ENCODE measurements at regions not wholly inside any gene's neighbourhood (a gene's known extent, or its start where the extent isn't known, plus 50 kb on each side); places are given as distances from the start of the nearest gene placed in this dataset.

- no peaks in the 10 kb centered on the region for H3K79me2 ChIP-seq (ENCODE audit: insufficient read depth, low read depth, low read length)
- no peak overlapping the region for H3K27ac ChIP-seq (ENCODE audit: low read depth, low read length, poor library complexity, severe bottlenecking)
- BruUV-seq (replicated peaks), result no TSS peak
- no peak overlapping the region for H2AFZ ChIP-seq (ENCODE audit: low read length)
- no peaks in the 10 kb centered on the region; the same call in 1 of the 2 replicates for H3K36me3 ChIP-seq (ENCODE audit: insufficient read depth, low read length)
- no peaks in the 10 kb centered on the region; the same call in 1 of the 2 replicates for H3K9me3 ChIP-seq (ENCODE audit: low read length)
- no peaks in the 10 kb centered on the region for H3K4me1 ChIP-seq (ENCODE audit: insufficient read depth, low read length, poor library complexity, severe bottlenecking)
- no peaks in the 10 kb centered on the region for H3K9me2 ChIP-seq (ENCODE audit: insufficient read depth, low read length)
- no peaks in the 10 kb centered on the region for H4K20me1 ChIP-seq (ENCODE audit: insufficient read depth, low read length)
- no peak for DNase-seq (ENCODE audit: low spot score)
- no peak for TF ChIP-seq EZH2phosphoT487 (IDR thresholded peaks at IDR 0.05; ENCODE audit: borderline replicate concordance, low read depth, low read length)
- no peak for TF ChIP-seq CTCF (conservative IDR thresholded peaks at IDR 0.05; ENCODE audit: low read length)
- no peak overlapping the region for H3K4me3 ChIP-seq (ENCODE audit: low read depth, low read length, poor library complexity, severe bottlenecking)
- intact Hi-C loops (cut with micrococcal nuclease; ENCODE audit: unreplicated experiment), result no loop called here
- H3K4me2 ChIP-seq (ENCODE audit: low read length), result no peak overlapping the region
- ChIA-PET CTCF (ENCODE audit: unreplicated experiment) (no interaction called here), POLR2A (interaction anchor here (1.8 kb wide), 1 partner anchor 8 kb away, joined by 13 read pairs; no protein-coding TSS in a partner anchor)
These were observed 148.1 kb upstream of the RUNX1 start for GRCh38 chr21:35197191-35197590.

- H3K9me2 ChIP-seq (ENCODE audit: insufficient read depth, low read length), result no peaks in the 10 kb centered on the region
- no peak overlapping the region for H2AFZ ChIP-seq (ENCODE audit: low read length)
- ChIA-PET CTCF (ENCODE audit: unreplicated experiment) (no interaction called here), POLR2A (interaction anchor here (1.8 kb wide), 1 partner anchor 9 kb away, joined by 13 read pairs; no protein-coding TSS in a partner anchor)
- H4K20me1 ChIP-seq (ENCODE audit: insufficient read depth, low read length), result no peaks in the 10 kb centered on the region
- H3K9me3 ChIP-seq (ENCODE audit: low read length), result no peaks in the 10 kb centered on the region; the same call in 1 of the 2 replicates
- H3K79me2 ChIP-seq (ENCODE audit: insufficient read depth, low read depth, low read length), result no peaks in the 10 kb centered on the region
- intact Hi-C loops (cut with micrococcal nuclease; ENCODE audit: unreplicated experiment), result no loop called here
- TF ChIP-seq EZH2phosphoT487 (IDR thresholded peaks at IDR 0.05; ENCODE audit: borderline replicate concordance, low read depth, low read length), result no peak
- TF ChIP-seq CTCF (conservative IDR thresholded peaks at IDR 0.05; ENCODE audit: low read length), result no peak
- H3K36me3 ChIP-seq (ENCODE audit: insufficient read depth, low read length), result no peaks in the 10 kb centered on the region; the same call in 1 of the 2 replicates
- no peak overlapping the region for H3K4me2 ChIP-seq (ENCODE audit: low read length)
- BruUV-seq (replicated peaks), result no TSS peak
- no peak overlapping the region for H3K4me3 ChIP-seq (ENCODE audit: low read depth, low read length, poor library complexity, severe bottlenecking)
- peaks cover 4% of the 10 kb centered on the region for H3K4me1 ChIP-seq (ENCODE audit: insufficient read depth, low read length, poor library complexity, severe bottlenecking)
- no peak overlapping the region for H3K27ac ChIP-seq (ENCODE audit: low read depth, low read length, poor library complexity, severe bottlenecking)
- DNase-seq (ENCODE audit: low spot score), result no peak
These were observed 147.0 kb upstream of the RUNX1 start for GRCh38 chr21:35196128-35196527.

GRCh38 chr21:35195232-35195631, 146.1 kb upstream of the RUNX1 start:
- H3K4me3 ChIP-seq (ENCODE audit: low read depth, low read length, poor library complexity, severe bottlenecking), result no peak overlapping the region
- DNase-seq (ENCODE audit: low spot score), result no peak
- H3K36me3 ChIP-seq (ENCODE audit: insufficient read depth, low read length), result no peaks in the 10 kb centered on the region; the same call in 1 of the 2 replicates
- no peaks in the 10 kb centered on the region for H3K9me2 ChIP-seq (ENCODE audit: insufficient read depth, low read length)
- TF ChIP-seq EZH2phosphoT487 (IDR thresholded peaks at IDR 0.05; ENCODE audit: borderline replicate concordance, low read depth, low read length) (no peak), CTCF (conservative IDR thresholded peaks at IDR 0.05; ENCODE audit: low read length) (no peak)
- no peaks in the 10 kb centered on the region for H3K79me2 ChIP-seq (ENCODE audit: insufficient read depth, low read depth, low read length)
- BruUV-seq (replicated peaks), result no TSS peak
- H3K27ac ChIP-seq (ENCODE audit: low read depth, low read length, poor library complexity, severe bottlenecking), result no peak overlapping the region
- peaks cover 13% of the 10 kb centered on the region for H3K4me1 ChIP-seq (ENCODE audit: insufficient read depth, low read length, poor library complexity, severe bottlenecking)
- intact Hi-C loops (cut with micrococcal nuclease; ENCODE audit: unreplicated experiment), result no loop called here
- no peak overlapping the region for H3K4me2 ChIP-seq (ENCODE audit: low read length)
- no peaks in the 10 kb centered on the region for H4K20me1 ChIP-seq (ENCODE audit: insufficient read depth, low read length)
- H3K9me3 ChIP-seq (ENCODE audit: low read length), result no peaks in the 10 kb centered on the region; the same call in 1 of the 2 replicates
- CTCF ChIA-PET (ENCODE audit: unreplicated experiment), result no interaction called here
- POLR2A ChIA-PET, result no interaction called here
- no peak overlapping the region for H2AFZ ChIP-seq (ENCODE audit: low read length)

Data from OCI-LY7 (cell line).